ENCODE measurements at regions not wholly inside any gene's neighbourhood (a gene's known extent, or its start where the extent isn't known, plus 50 kb on each side); places are given as distances from the start of the nearest gene placed in this dataset.

- TF ChIP-seq AKNA (CRISPR knock-in tag; IDR thresholded peaks at IDR 0.05; ENCODE audit: borderline replicate concordance) (no peak), HMGXB4 (CRISPR knock-in tag; IDR thresholded peaks at IDR 0.05; ENCODE audit: borderline replicate concordance in 1 of 2, low read depth in 1 of 2) (no peak)
Observed at GRCh38 chr2:104125096-104125495, 728.8 kb upstream of the POU3F3 start (continued).

GRCh38 chr2:104127049-104127770 lies 726.7 kb upstream of the POU3F3 start:
- Histone ChIP-seq H2AFZ (ENCODE audit: low read length) (no peak overlapping the region), H4K20me1 (ENCODE audit: insufficient read depth, low read length) (no peaks in the 10 kb centered on the region), H3K79me2 (ENCODE audit: insufficient read depth, low read length) (no peaks in the 10 kb centered on the region), H3K4me3 (replicated peaks in 1 of 3; ENCODE audit: insufficient read depth in 1 of 3, low read depth in 2 of 3, low read length in 3 of 3) (no peak overlapping the region), H3K4me2 (ENCODE audit: low read depth, low read length) (no peak overlapping the region), H3K9me3 (ENCODE audit: low read length) (no peaks in the 10 kb centered on the region), H3K9ac (ENCODE audit: insufficient read depth, low read depth, low read length) (no peak overlapping the region), H3K4me1 (ENCODE audit: insufficient read depth, low read length) (no peaks in the 10 kb centered on the region), H3K36me3 (replicated peaks in 1 of 2; ENCODE audit: control insufficient read depth in 1 of 2, insufficient read depth in 2 of 2, low read length in 2 of 2) (no peaks in the 10 kb centered on the region), H3K27me3 (ENCODE audit: control insufficient read depth in 1 of 2, insufficient read depth in 2 of 2, low read length in 2 of 2) (no peaks in the 10 kb centered on the region), H3K27ac (ENCODE audit: extremely low read length, insufficient read depth, low read length) (no peak overlapping the region)
- in situ Hi-C loops (cut with HindIII; ENCODE audit: extremely low pct_ligation_motif_present, low pct_unique_long_range_greater_than_20kb) (no loop called here), intact Hi-C loops (cut with micrococcal nuclease; ENCODE audit: unreplicated experiment) (no loop called here)
- FAIRE-seq (no peak), DNase-seq (ENCODE audit: low spot score) (no peak), ATAC-seq (no peak)
- POLR2A ChIA-PET, result no interaction called here
- CTCF ChIA-PET (ENCODE audit: low intra/inter-chr PET ratio, low total read pairs), result no interaction called here
- no peak for TF ChIP-seq ZNF101 (CRISPR knock-in tag; IDR thresholded peaks at IDR 0.05; ENCODE audit: borderline replicate concordance, low read depth)
- TF ChIP-seq WIZ (CRISPR knock-in tag; IDR thresholded peaks at IDR 0.05), result no peak
- TF ChIP-seq POLR2AphosphoS2 (IDR thresholded peaks at IDR 0.05; ENCODE audit: low read depth, low read length), result no peak
- TF ChIP-seq ZNF670 (CRISPR knock-in tag; IDR thresholded peaks at IDR 0.05; ENCODE audit: borderline replicate concordance), result no peak
- TF ChIP-seq KDM5B (CRISPR knock-in tag; IDR thresholded peaks at IDR 0.05; ENCODE audit: borderline replicate concordance), result no peak
- no peak for TF ChIP-seq ZBTB3 (CRISPR knock-in tag; IDR thresholded peaks at IDR 0.05; ENCODE audit: borderline replicate concordance, low read depth)
- no peak for TF ChIP-seq ZNF510 (CRISPR knock-in tag; IDR thresholded peaks at IDR 0.05; ENCODE audit: low read depth)
- no TSS peak for BruUV-seq (replicated peaks)

All from HepG2 (cell line).